ENCODE measurements at regions not wholly inside any gene's neighbourhood (a gene's known extent, or its start where the extent isn't known, plus 50 kb on each side); places are given as distances from the start of the nearest gene placed in this dataset.

DNA sequence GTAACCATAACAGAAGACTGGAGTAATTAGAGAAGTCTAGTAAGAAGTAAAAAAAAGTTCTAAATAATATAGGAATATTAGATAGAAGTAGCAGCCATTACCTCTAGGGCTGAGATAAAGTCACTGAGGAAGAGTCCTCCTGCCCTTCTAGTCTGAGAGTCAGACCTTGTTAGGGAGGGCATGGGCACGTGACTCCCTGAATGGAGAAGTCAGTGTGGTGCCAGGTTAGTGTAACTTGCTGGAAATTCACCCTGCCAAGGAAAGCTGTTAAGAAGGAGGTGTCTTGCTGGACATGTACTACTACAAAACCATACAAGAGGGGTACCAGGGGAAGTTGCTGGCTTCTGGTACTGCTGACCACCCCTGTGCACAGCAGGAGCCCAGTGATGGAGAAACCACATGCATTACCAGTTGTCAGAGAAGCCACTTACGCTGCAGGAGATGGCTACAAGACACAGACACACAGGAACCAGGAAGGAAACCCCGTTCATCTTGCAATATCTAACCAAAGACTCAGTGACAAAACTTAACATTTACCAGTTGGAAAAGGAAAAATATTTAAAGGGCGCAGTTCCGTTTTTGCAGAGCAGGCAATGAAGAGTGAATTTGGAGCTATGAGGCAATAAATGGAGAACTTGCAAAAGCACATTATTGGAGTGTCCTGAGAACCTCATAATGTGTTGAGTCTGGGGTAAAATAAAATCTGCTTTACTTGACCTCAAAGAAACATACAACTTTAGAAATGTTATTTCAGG, 77.2 kb upstream of the TLK1 start:
- peaks cover 0 to 6% of the 10 kb centered on the region in 2 donors for H3K4me1 Mint-ChIP-seq
- peaks cover 2 to 6% (median 6%) of the 10 kb centered on the region in 3 donors for H3K27me3 Mint-ChIP-seq (ENCODE audit: low read depth in 3 of 3)
- no peaks in the 10 kb centered on the region for H3K36me3 Mint-ChIP-seq
- no peak overlapping the region for H3K27ac Mint-ChIP-seq
- no peaks in the 10 kb centered on the region for H3K9me3 Mint-ChIP-seq
- no peak for DNase-seq
- no peak overlapping the region for H3K4me3 Mint-ChIP-seq

DNA sequence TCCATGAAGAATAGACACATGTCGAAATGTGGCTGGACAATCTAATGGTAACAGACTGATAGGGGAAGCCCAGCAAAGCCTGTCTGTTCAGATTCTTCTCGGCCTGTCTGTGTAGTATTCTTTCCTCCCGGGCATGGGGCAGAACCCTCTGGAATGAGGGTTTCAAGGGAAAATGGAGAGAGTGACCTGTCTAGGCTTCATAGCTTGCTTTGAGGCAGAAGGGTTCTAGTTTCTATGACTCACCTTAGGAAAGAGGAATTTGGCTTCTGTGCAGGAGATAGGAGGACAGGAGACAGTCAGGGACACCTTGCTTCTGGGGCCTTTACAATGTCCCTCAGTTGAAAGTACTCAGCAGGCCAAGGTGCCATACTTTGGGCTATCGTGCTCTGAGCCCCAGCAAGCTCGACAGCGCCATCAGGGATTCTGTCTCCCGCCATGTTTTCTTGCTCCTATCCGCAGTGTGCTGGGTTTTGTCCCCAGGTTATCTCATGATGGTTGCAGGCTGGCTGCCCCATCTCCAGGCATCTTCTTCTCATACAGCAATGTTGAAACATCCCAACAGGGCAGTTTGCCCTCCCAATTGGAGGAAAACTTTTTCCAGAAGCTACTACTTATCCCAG, 74.7 kb upstream of the TLK1 start:
- Mint-ChIP-seq H3K36me3 (no peaks in the 10 kb centered on the region), H3K27me3 (ENCODE audit: low read depth in 3 of 3) (peaks cover 2 to 6% (median 4%) of the 10 kb centered on the region in 3 donors), H3K27ac (no peak overlapping the region), H3K4me1 (peaks cover 0 to 6% of the 10 kb centered on the region in 2 donors), H3K4me3 (no peak overlapping the region), H3K9me3 (no peaks in the 10 kb centered on the region)
- DNase-seq, result no peak

DNA sequence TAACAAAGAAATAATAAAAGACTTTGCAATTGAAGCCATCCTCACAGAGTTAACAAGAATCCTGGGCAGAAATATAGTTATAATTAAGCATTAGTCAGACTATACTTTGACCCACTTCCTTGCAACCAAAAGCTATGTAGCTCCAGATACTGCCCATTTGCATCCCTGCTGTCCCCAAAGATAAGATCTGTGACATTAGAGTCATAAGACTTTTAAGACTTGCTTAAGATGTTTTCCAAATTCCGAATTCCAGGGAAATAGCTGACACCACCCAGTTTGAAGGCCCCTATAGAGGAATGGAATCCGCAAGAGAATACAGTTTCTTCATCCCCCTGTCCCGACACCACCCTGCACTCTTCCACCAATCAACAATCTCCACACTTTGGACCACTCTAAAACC, 69.5 kb upstream of the TLK1 start:
- H3K36me3 Mint-ChIP-seq, result no peaks in the 10 kb centered on the region
- peaks cover 0 to 5% (median 2%) of the 10 kb centered on the region in 3 donors for H3K27me3 Mint-ChIP-seq (ENCODE audit: low read depth in 3 of 3)
- no peaks in the 10 kb centered on the region for H3K9me3 Mint-ChIP-seq
- H3K4me3 Mint-ChIP-seq, result no peak overlapping the region
- no peaks in the 10 kb centered on the region for H3K4me1 Mint-ChIP-seq
- H3K27ac Mint-ChIP-seq, result no peak overlapping the region
- DNase-seq, result no peak

DNA sequence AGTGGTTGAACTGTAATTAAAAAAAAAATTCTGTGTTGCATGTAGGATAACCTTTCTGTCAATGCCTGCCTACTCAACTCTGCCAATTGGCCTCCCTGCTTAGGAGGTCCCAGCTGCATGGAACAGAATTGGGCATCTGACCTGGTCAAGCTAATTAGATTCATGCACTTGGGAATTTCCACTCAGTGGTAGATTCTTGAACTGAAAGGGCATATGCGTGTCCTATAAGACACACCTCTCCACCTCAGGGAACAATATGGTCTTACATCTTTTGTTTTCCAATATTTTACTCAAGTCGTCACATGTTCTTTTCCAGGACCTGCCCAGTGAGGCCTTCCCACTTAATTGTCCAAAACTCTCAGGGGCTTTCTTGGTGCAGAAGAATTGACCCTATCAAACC, 68.1 kb upstream of the TLK1 start:
- Mint-ChIP-seq H3K4me1 (no peaks in the 10 kb centered on the region), H3K27me3 (ENCODE audit: low read depth in 3 of 3) (peaks cover under 1 to 5% (median 2%) of the 10 kb centered on the region in 3 donors), H3K36me3 (no peaks in the 10 kb centered on the region), H3K27ac (no peak overlapping the region), H3K4me3 (no peak overlapping the region), H3K9me3 (no peaks in the 10 kb centered on the region)
- no peak for DNase-seq

DNA sequence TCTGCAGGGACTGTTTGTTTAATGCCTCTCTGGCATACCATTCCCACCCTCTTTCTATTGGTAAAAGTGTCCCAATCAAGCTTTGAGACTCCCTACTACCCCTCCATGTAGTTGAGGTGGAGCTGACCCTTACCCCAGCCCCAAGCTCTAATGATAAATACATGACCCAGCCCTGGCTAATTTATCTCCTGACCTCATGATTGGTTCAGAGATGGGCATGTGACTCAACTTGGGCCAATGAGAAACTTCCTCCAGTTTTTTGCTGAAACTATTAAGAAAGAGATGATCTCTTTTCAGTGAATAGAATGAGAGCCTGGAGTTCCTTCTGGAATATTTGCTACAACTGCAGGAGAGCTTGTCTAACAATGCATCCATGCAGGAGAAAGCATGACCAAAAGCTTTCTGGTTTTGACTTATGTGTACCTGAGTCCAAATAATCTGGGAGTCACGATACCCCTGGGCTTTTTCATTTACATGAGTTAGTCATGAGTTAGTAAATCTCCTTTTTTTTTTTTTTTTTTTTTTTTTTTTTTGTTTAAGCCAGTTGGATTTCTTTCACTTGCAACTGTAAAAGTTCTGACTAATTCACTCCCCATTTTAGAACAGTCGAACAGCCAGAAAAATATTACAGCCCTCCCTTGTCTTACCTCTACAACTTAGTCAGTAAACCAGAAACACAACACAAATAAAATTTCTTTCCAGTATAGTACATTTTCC, 66.5 kb upstream of the TLK1 start:
- H3K36me3 Mint-ChIP-seq, result no peaks in the 10 kb centered on the region
- H3K9me3 Mint-ChIP-seq, result no peaks in the 10 kb centered on the region
- H3K27ac Mint-ChIP-seq, result no peak overlapping the region
- H3K27me3 Mint-ChIP-seq (ENCODE audit: low read depth in 3 of 3), result peaks cover 2 to 5% (median 3%) of the 10 kb centered on the region in 3 donors
- H3K4me1 Mint-ChIP-seq, result no peaks in the 10 kb centered on the region
- no peak overlapping the region for H3K4me3 Mint-ChIP-seq
- no peak for DNase-seq

DNA sequence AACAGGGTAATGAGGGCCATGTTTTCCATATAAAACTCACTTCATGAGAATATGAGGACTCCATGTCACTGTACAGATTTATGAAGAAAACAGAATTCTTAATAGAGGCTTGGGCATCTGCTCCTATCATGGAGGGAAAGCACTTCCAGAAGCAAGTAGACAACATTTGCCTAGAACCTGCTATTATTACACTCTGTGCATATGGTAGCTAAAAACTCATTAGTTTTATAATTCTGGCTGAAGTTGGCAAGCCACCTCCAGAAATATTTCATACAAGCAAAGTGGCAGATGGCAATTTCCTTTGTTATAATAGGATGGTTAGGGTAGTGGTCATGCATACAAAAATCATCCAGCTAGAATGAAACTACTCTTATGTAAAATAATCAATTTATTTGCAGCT, 65.8 kb upstream of the TLK1 start:
- no peak overlapping the region for H3K27ac Mint-ChIP-seq
- H3K9me3 Mint-ChIP-seq, result no peaks in the 10 kb centered on the region
- DNase-seq, result no peak
- no peaks in the 10 kb centered on the region for H3K36me3 Mint-ChIP-seq
- peaks cover 2 to 5% (median 3%) of the 10 kb centered on the region in 3 donors for H3K27me3 Mint-ChIP-seq (ENCODE audit: low read depth in 3 of 3)
- no peaks in the 10 kb centered on the region for H3K4me1 Mint-ChIP-seq
- no peak overlapping the region for H3K4me3 Mint-ChIP-seq

DNA sequence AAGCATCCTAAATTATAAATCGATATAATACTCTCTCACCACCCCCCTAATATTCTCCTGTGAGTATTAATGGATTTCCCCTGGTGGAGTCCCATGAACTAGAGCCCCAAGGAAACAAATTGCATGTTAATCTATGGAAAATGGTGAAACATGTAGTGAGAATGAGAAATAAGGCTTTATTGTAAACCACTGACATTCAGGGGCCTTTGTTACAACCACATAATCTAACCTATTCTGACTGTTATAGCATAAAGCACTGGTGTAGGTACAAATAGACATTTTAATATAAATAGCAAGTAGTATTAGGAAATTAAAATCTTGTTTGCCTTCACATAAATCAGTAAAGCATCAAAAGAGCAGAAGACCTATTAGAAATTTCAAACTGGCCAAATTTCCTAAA, 65.3 kb upstream of the TLK1 start:
- H3K36me3 Mint-ChIP-seq, result no peaks in the 10 kb centered on the region
- peaks cover 2 to 5% (median 3%) of the 10 kb centered on the region in 3 donors for H3K27me3 Mint-ChIP-seq (ENCODE audit: low read depth in 3 of 3)
- DNase-seq, result no peak
- no peaks in the 10 kb centered on the region for H3K4me1 Mint-ChIP-seq
- H3K9me3 Mint-ChIP-seq, result no peaks in the 10 kb centered on the region
- H3K27ac Mint-ChIP-seq, result no peak overlapping the region
- no peak overlapping the region for H3K4me3 Mint-ChIP-seq

DNA sequence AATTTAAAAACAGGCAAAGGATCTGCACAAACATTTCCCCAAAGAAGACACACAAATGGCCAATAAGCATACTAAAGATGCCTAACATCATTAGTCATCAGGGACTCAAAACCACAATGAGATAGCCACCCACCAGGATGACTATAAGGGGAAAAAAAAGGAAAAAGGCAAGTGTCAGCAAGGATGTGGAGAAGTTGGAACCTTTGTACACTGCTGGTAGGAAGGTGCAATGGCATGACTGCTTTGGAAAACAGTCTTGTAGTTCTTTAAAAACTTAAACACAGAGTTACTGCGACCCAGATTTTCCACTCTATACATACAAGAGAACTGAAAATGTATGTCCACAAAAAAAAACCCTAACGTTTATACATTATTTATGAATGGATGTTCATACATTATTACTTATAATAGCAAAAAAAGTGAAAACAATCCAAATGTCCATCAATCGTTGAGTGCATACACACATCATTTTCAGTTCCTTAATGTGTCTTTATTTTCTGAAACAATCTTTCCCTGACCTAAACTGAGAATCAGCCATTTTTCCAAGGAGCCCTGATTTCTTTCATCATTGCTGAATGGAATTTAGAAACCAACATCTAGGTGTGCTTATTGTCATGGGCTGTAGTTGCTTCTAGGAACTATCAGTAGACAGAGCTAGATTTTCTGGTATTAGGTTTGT, 64.7 kb upstream of the TLK1 start:
- no peak overlapping the region for H3K4me3 Mint-ChIP-seq
- no peak overlapping the region for H3K27ac Mint-ChIP-seq
- H3K4me1 Mint-ChIP-seq, result no peaks in the 10 kb centered on the region
- peaks cover 2 to 5% (median 3%) of the 10 kb centered on the region in 3 donors for H3K27me3 Mint-ChIP-seq (ENCODE audit: low read depth in 3 of 3)
- H3K9me3 Mint-ChIP-seq, result no peaks in the 10 kb centered on the region
- no peak for DNase-seq
- H3K36me3 Mint-ChIP-seq, result no peaks in the 10 kb centered on the region

DNA sequence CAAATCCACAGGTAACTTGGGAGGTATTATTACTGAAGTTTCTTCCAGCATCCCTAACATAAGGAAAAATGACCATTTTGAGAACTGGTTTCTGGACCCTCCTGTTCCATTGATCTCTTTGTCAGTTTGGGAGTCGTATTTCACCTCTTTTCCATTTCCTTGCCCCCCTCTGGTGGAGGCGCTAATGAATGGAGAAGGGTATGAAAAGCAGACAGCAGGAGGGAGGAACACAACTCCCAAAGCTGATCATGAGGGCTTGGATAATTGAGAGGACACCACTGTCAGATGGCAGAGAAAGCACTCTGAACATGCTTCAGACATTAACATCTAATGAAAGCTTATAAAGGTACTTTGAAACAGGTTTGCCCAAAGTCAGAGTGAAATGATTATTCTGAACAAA, 56.6 kb upstream of the TLK1 start:
- H3K27me3 Mint-ChIP-seq (ENCODE audit: low read depth in 3 of 3), result peaks cover 0 to 1% (median 0%) of the 10 kb centered on the region in 3 donors
- no peak overlapping the region for H3K27ac Mint-ChIP-seq
- DNase-seq, result no peak
- no peaks in the 10 kb centered on the region for H3K4me1 Mint-ChIP-seq
- H3K9me3 Mint-ChIP-seq, result peaks cover 0 to 5% (median 0%) of the 10 kb centered on the region in 6 donors
- no peak overlapping the region for H3K4me3 Mint-ChIP-seq
- peaks cover 0 to 4% (median 4%) of the 10 kb centered on the region in 3 donors for H3K36me3 Mint-ChIP-seq

DNA sequence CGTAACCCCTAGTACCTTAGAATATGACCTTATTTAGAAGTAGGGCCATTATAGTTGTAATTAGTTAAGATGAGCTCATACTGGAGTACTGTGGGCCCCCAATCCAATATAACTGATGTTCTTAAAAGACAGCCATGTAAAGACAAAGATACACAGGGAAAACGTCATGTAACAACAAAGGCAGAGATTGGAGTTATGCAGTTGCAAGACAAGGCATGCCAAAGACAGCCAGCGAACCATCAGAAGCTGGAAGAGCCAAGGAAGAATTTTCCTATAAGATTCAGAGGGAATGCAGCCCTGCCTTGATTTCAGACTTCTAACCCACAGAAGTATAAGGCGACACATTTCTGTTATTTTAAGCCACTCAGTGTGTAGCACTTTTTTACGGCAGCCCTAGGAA, 55.9 kb upstream of the TLK1 start:
- DNase-seq, result no peak
- H3K4me3 Mint-ChIP-seq, result no peak overlapping the region
- H3K27ac Mint-ChIP-seq, result no peak overlapping the region
- H3K9me3 Mint-ChIP-seq, result peaks cover 0 to 5% (median 0%) of the 10 kb centered on the region in 6 donors
- H3K36me3 Mint-ChIP-seq, result peaks cover 0 to 4% (median 4%) of the 10 kb centered on the region in 3 donors
- H3K4me1 Mint-ChIP-seq, result no peaks in the 10 kb centered on the region
- H3K27me3 Mint-ChIP-seq (ENCODE audit: low read depth in 3 of 3), result peaks cover 0 to 2% (median 0%) of the 10 kb centered on the region in 3 donors

DNA sequence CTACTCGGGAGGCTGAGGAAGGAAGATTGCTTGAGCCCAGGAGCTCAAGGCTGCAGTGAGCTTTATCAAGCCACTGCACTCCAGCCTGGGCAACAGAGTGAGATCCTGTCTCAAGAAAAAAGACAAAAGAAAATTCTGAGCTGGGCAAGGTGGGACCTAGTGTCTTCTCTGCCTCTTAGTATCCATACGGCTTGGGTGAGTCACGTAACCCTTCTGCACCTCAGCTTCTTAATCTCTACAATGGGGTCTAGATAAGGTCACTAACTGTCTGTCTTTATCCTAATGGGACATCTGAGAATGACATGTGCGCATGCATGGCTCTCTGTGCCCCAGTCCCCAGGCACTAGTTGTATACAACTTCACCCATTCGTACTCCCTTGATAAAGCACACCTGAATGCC, 53.4 kb upstream of the TLK1 start:
- Mint-ChIP-seq H3K27ac (no peak overlapping the region), H3K4me1 (peaks cover 4 to 10% of the 10 kb centered on the region in 2 donors)

DNA sequence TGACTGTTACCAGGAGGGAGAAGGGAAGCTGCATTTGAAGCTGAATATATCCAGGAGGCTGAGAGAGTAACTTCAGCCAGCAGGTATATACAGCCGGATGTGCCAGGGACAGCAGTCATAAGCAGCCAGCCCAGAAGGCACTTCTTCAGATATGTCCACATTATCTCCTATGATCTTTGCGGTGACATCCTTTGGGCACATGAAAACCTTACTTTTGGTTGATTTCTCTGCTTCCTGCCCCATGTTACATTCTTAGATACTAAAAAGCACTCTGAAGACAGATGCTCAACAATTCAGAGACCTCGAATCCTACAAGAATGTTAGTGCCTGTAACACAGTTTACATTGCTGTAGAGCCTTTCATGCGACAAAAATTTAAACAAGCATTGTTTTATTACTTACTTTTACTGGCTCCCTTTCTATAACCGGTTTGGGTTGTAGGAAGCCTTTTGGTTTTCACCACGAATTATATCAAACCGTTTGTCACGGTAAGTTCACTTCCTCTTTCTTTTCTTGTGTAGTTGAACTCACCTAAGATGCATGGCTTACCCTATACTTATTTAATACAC, 50.3 kb upstream of the TLK1 start:
- H3K9me3 Mint-ChIP-seq, result no peaks in the 10 kb centered on the region

More for the DNA sequence above, 53.4 kb upstream of the TLK1 start:
- Mint-ChIP-seq H3K36me3 (peaks cover 0 to 4% (median under 1%) of the 10 kb centered on the region in 3 donors), H3K4me3 (no peak overlapping the region), H3K9me3 (peaks cover 0 to 2% (median 0%) of the 10 kb centered on the region in 6 donors), H3K27me3 (ENCODE audit: low read depth in 3 of 3) (peaks cover 0 to 2% (median 0%) of the 10 kb centered on the region in 3 donors)
- DNase-seq, result no peak

More for the DNA sequence above, 50.3 kb upstream of the TLK1 start:
- peak overlapping the region in 1 of 6 donors; percentile 10 for H3K27ac Mint-ChIP-seq
- peaks cover 4 to 10% of the 10 kb centered on the region in 2 donors for H3K4me1 Mint-ChIP-seq
- H3K4me3 Mint-ChIP-seq, result peak overlapping the region; percentile 27 to 51 (median 39)
- no peaks in the 10 kb centered on the region for H3K36me3 Mint-ChIP-seq
- H3K27me3 Mint-ChIP-seq (ENCODE audit: low read depth in 3 of 3), result peaks cover 0 to 2% (median 0%) of the 10 kb centered on the region in 3 donors
- peak; percentile 2 to 9 (median 6) for DNase-seq
